Osteoblast (primary cell): ENCODE measurements at regions not wholly inside any gene's neighbourhood (a gene's known extent, or its start where the extent isn't known, plus 50 kb on each side); places are given as distances from the start of the nearest gene placed in this dataset.

ENCODE experiments used
- DNase-seq: peaks from one replicate; pipeline ENCODE4 v3.0.0; 2011; ENCODE audit warnings: low spot score, mixed read lengths; ENCODE audit not compliant: insufficient read length; ENCODE audit errors: missing footprints
- H2AFZ ChIP-seq: 2 replicates; pipeline ENCODE4 v1.6.0; 2011; ENCODE audit warnings: mild to moderate bottlenecking, low read length
- H3K27ac ChIP-seq: 2 replicates; pipeline ENCODE4 v1.5.1; 2011; ENCODE audit warnings: mild to moderate bottlenecking, low read depth, low read length, moderate library complexity
- H3K27me3 ChIP-seq: 2 replicates; pipeline ENCODE4 v1.6.0; 2012; ENCODE audit warnings: mild to moderate bottlenecking, control low read depth, inconsistent platforms, low read length, moderate library complexity; ENCODE audit not compliant: insufficient read depth
- H3K36me3 ChIP-seq: 2 replicates; pipeline ENCODE4 v1.5.1; 2011; ENCODE audit warnings: mild to moderate bottlenecking, low read length, control low read depth, moderate library complexity; ENCODE audit not compliant: insufficient read depth
- H3K4me1 ChIP-seq: 2 replicates; pipeline ENCODE4 v1.5.1; 2011; ENCODE audit warnings: mild to moderate bottlenecking, low read length, control low read depth, moderate library complexity; ENCODE audit not compliant: insufficient read depth
- H3K4me2 ChIP-seq: 2 replicates; pipeline ENCODE4 v1.6.0; 2011; ENCODE audit warnings: mild to moderate bottlenecking, low read length; ENCODE audit not compliant: insufficient read depth
- H3K4me3 ChIP-seq: fragments of 200-600 bp; sonication (generic); 3 replicates; pipeline ENCODE4 v1.5.1; 2012; ENCODE audit warnings: mild to moderate bottlenecking, low read length, inconsistent platforms; ENCODE audit not compliant: insufficient read depth
- H3K79me2 ChIP-seq: 2 replicates; pipeline ENCODE4 v1.6.0; 2012; ENCODE audit warnings: mild to moderate bottlenecking, low read length, control low read depth, inconsistent platforms; ENCODE audit not compliant: insufficient read depth
- H3K9me3 ChIP-seq: 2 replicates; pipeline ENCODE4 v1.5.1; 2011; ENCODE audit warnings: low read depth, low read length, control low read depth
- H4K20me1 ChIP-seq: 2 replicates; pipeline ENCODE4 v1.6.0; 2012; ENCODE audit warnings: mild to moderate bottlenecking, low read length, control low read depth; ENCODE audit not compliant: insufficient read depth
- TF ChIP-seq, protein P1 (sequence below): IDR thresholded peaks from 2 replicates; pipeline ENCODE4 v1.5.1; 2011; ENCODE audit warnings: mild to moderate bottlenecking, low read depth, low read length, moderate library complexity; ENCODE audit errors: extremely low read depth

DNA sequence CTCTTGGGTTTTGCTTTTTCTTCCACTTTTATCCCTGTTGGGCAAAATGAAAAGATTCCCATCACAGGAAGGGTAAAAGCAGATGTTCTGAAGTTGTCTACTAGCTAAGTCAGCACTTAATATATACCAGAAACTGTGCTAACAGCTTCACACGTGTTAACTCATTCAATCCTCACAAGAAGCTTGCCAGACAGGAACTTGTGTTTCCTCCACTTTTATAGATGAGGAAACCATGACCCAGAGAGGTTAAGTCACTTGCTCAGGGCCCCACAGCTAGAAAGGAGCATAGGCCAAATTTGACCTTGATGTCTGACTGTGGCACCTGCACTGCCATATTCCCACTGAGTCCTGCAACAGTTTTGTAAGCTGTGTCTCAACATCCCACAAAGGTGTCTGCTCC lies 76.8 kb upstream of the EPC2 start:
- Histone ChIP-seq H3K27me3 (peaks cover 2% of the 10 kb centered on the region), H3K4me3 (no peak overlapping the region), H3K36me3 (no peaks in the 10 kb centered on the region), H3K79me2 (no peaks in the 10 kb centered on the region), H3K4me1 (no peaks in the 10 kb centered on the region), H3K27ac (no peak overlapping the region), H3K4me2 (no peak overlapping the region), H3K9me3 (no peaks in the 10 kb centered on the region), H4K20me1 (no peaks in the 10 kb centered on the region), H2AFZ (no peak overlapping the region)
- TF ChIP-seq, protein P1, sequence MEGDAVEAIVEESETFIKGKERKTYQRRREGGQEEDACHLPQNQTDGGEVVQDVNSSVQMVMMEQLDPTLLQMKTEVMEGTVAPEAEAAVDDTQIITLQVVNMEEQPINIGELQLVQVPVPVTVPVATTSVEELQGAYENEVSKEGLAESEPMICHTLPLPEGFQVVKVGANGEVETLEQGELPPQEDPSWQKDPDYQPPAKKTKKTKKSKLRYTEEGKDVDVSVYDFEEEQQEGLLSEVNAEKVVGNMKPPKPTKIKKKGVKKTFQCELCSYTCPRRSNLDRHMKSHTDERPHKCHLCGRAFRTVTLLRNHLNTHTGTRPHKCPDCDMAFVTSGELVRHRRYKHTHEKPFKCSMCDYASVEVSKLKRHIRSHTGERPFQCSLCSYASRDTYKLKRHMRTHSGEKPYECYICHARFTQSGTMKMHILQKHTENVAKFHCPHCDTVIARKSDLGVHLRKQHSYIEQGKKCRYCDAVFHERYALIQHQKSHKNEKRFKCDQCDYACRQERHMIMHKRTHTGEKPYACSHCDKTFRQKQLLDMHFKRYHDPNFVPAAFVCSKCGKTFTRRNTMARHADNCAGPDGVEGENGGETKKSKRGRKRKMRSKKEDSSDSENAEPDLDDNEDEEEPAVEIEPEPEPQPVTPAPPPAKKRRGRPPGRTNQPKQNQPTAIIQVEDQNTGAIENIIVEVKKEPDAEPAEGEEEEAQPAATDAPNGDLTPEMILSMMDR = no peak
- DNase-seq = no peak

DNA sequence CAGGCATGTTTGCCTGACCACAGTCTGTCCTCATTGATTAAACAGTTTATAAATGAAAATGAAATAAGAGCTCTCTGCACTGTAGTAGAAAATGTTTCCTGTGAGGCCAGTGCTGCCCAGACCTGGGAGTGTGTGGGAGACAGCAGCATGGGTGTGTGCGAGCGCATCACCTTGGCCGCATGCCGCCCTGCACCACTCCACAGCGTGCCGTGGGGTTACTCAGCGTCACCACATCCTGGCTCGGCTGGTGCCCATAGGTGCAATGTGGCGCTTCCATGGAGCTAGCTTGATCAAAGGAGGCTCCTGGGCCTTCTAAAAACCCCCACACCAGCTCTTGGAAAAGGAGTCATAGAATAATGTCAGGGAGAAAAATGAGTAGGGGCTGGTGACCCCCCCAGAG lies 76.0 kb upstream of the EPC2 start:
- Histone ChIP-seq H2AFZ (no peak overlapping the region), H3K79me2 (no peaks in the 10 kb centered on the region), H3K36me3 (no peaks in the 10 kb centered on the region), H3K4me1 (no peaks in the 10 kb centered on the region), H4K20me1 (no peaks in the 10 kb centered on the region), H3K27ac (no peak overlapping the region), H3K4me3 (no peak overlapping the region), H3K27me3 (peaks cover 2% of the 10 kb centered on the region), H3K4me2 (no peak overlapping the region), H3K9me3 (no peaks in the 10 kb centered on the region)
- peak; percentile 25 for DNase-seq
- TF ChIP-seq, protein P1 = no peak

DNA sequence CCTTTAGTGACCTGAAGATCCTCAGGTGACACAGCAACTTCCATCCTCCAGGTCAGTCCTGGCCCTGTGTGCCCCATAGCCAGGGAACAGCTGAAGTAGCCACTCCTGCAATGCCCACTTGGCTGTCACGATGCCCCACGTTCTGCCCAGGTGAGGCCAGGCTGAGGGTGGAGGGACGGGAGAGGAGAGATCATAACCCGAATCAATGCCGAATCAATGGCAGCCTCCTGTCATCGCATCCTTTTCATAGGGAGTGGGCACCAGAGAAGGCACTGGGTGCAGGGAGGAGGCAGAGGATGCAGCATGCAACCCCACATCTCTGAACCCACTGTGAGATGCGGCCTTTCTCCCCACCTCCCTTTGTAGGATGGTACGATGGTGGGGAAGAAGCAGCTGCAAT lies 75.3 kb upstream of the EPC2 start:
- H3K79me2 ChIP-seq = no peaks in the 10 kb centered on the region
- H3K27me3 ChIP-seq = peaks cover 2% of the 10 kb centered on the region
- no peaks in the 10 kb centered on the region for H3K4me1 ChIP-seq
- no peak overlapping the region for H3K4me2 ChIP-seq
- H2AFZ ChIP-seq = no peak overlapping the region
- H3K9me3 ChIP-seq = no peaks in the 10 kb centered on the region
- H3K4me3 ChIP-seq = no peak overlapping the region
- no peaks in the 10 kb centered on the region for H4K20me1 ChIP-seq
- TF ChIP-seq, protein P1 = no peak
- no peaks in the 10 kb centered on the region for H3K36me3 ChIP-seq
- DNase-seq = no peak
- no peak overlapping the region for H3K27ac ChIP-seq

DNA sequence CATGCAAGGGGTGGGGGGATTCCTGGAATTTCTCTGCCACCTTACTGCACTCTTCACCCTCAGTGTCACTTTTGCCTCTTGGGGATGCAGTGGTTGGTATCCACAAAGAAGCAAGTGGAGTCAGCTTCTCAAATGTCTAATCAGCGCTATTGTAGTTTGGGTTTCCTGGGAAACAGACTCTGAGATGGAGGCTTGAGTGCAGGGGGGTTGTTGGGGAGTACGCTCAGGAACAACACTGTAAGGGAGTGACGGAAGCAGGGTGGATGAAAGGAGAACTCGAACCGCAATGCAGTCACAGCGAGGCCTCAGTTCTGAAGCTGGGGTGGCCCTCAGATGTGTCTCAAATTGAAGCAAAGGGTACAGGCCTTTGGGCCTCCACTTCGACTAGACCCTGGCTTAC lies 73.6 kb upstream of the EPC2 start:
- H3K4me2 ChIP-seq = no peak overlapping the region
- no peaks in the 10 kb centered on the region for H3K79me2 ChIP-seq
- H3K9me3 ChIP-seq = no peaks in the 10 kb centered on the region
- TF ChIP-seq, protein P1 = no peak
- H3K4me3 ChIP-seq = no peak overlapping the region
- DNase-seq = no peak
- H4K20me1 ChIP-seq = no peaks in the 10 kb centered on the region
- H3K36me3 ChIP-seq = no peaks in the 10 kb centered on the region
- no peaks in the 10 kb centered on the region for H3K4me1 ChIP-seq
- no peak overlapping the region for H2AFZ ChIP-seq
- H3K27ac ChIP-seq = no peak overlapping the region
- peaks cover 2% of the 10 kb centered on the region for H3K27me3 ChIP-seq
